SK-N-SH (cell line): ENCODE measurements at regions not wholly inside any gene's neighbourhood (a gene's known extent, or its start where the extent isn't known, plus 50 kb on each side); places are given as distances from the start of the nearest gene placed in this dataset.

ENCODE experiments used
- EP300 ChIP-seq, 2 experiments: IDR thresholded peaks; 2 replicates each; pipeline versions ENCODE4 v1.4.0 to v1.6.1; 2012; ENCODE audit warnings: borderline replicate concordance in 1 of 2, low read depth in 1 of 2, low read length in 1 of 2
- EZH2phosphoT487 ChIP-seq: fragments of 200-600 bp; sonication (generic); IDR thresholded peaks from 2 replicates; pipeline ENCODE4 v1.6.1; 2017; ENCODE audit warnings: low read depth, mixed run types, mild to moderate bottlenecking, antibody characterized with exemption, moderate library complexity, borderline replicate concordance
- FOXJ3 ChIP-seq: sonication (generic); formaldehyde crosslinking; IDR thresholded peaks from 2 replicates; pipeline ENCODE4 v1.5.1; 2020; ENCODE audit warnings: mild to moderate bottlenecking, missing genetic modification reagents
- POLR2AphosphoS5 ChIP-seq: IDR thresholded peaks from 2 replicates; pipeline ENCODE4 v1.6.1; 2012; ENCODE audit warnings: low read depth, low read length
- RXRA ChIP-seq: IDR thresholded peaks from 2 replicates; pipeline ENCODE4 v1.4.0; 2012; ENCODE audit warnings: low read depth, mild to moderate bottlenecking, borderline replicate concordance
- TF ChIP-seq, protein P1 (sequence below): fragments of 200-600 bp; sonication (generic); IDR thresholded peaks from 2 replicates; pipeline ENCODE4 v1.6.1; 2017; ENCODE audit warnings: antibody characterized with exemption, mild to moderate bottlenecking, moderate library complexity
- TF ChIP-seq, protein P2 (sequence below): IDR thresholded peaks from 2 replicates; pipeline ENCODE4 v1.4.0; 2012; ENCODE audit warnings: low read depth, borderline replicate concordance

DNA sequence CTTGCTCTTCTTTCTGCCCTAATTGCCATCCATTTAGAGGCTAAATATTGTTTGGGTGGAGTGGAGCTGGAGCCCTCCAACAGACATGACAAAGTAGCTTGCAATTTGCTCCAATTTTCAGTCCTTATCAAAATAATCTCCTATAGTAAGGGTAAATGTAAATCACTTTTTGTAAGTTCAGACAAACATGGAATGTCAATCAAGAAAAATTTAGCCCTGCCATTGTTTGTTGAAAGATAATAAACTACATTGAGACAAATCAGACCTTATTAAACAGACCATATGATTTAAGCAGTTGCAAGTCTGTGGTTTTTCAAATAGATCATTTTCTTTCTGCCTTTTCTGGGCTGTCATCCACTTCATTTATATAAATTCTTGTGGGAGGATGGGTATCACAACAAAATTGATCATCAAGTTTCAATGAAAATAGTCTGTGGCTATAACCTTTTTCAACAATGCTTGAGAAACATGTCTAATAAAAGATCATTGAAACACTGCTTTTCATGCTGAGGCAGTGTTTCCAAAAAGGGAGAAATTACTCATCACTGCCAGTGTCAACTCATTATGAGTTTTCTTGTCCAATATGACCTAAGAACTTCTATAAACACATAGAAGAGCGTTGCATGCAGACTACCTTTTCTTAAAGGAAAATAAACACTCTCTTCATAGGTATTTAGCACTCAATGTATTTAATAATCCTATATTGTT lies 1152.0 kb upstream of the B3GALT2 start:
- TF ChIP-seq EZH2phosphoT487 (no peak), EP300 (IDR thresholded peaks at IDR 0.05; ENCODE audit: borderline replicate concordance in 1 of 2, low read depth in 1 of 2, low read length in 1 of 2) (no peak), FOXJ3 (CRISPR knock-in tag) (no peak), POLR2AphosphoS5 (no peak), RXRA (no peak)
- TF ChIP-seq, protein P1, sequence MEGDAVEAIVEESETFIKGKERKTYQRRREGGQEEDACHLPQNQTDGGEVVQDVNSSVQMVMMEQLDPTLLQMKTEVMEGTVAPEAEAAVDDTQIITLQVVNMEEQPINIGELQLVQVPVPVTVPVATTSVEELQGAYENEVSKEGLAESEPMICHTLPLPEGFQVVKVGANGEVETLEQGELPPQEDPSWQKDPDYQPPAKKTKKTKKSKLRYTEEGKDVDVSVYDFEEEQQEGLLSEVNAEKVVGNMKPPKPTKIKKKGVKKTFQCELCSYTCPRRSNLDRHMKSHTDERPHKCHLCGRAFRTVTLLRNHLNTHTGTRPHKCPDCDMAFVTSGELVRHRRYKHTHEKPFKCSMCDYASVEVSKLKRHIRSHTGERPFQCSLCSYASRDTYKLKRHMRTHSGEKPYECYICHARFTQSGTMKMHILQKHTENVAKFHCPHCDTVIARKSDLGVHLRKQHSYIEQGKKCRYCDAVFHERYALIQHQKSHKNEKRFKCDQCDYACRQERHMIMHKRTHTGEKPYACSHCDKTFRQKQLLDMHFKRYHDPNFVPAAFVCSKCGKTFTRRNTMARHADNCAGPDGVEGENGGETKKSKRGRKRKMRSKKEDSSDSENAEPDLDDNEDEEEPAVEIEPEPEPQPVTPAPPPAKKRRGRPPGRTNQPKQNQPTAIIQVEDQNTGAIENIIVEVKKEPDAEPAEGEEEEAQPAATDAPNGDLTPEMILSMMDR: no peak
- TF ChIP-seq, protein P2, sequence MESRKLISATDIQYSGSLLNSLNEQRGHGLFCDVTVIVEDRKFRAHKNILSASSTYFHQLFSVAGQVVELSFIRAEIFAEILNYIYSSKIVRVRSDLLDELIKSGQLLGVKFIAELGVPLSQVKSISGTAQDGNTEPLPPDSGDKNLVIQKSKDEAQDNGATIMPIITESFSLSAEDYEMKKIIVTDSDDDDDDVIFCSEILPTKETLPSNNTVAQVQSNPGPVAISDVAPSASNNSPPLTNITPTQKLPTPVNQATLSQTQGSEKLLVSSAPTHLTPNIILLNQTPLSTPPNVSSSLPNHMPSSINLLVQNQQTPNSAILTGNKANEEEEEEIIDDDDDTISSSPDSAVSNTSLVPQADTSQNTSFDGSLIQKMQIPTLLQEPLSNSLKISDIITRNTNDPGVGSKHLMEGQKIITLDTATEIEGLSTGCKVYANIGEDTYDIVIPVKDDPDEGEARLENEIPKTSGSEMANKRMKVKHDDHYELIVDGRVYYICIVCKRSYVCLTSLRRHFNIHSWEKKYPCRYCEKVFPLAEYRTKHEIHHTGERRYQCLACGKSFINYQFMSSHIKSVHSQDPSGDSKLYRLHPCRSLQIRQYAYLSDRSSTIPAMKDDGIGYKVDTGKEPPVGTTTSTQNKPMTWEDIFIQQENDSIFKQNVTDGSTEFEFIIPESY: no peak
